NCI-H774 (cell line): ENCODE measurements at regions not wholly inside any gene's neighbourhood (a gene's known extent, or its start where the extent isn't known, plus 50 kb on each side); places are given as distances from the start of the nearest gene placed in this dataset.

ENCODE experiments used
- DNase-seq: peaks from one replicate; lab custom pipeline; 2025; lab: John Stamatoyannopoulos, UW

DNA sequence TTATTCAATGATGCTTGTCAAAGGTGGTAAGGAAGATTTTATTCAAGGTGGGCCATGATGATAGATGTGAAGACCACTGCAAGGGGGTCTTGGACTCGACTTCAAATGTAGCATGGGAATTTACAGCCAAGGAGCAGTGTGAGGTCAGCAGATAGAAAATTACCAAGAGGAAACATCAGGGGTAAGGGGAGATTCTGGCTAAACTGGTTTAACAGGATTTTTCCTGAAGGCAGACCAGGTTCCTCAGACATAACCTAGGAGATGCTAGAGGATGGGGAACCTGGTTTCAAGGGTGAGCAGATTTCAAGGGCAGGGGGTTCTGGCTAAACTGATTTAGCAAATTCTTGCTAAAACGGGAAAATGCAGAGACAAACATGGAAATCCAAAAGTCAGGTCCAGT lies 464.9 kb downstream of the TAFA4 start:
- DNase-seq = no peak

DNA sequence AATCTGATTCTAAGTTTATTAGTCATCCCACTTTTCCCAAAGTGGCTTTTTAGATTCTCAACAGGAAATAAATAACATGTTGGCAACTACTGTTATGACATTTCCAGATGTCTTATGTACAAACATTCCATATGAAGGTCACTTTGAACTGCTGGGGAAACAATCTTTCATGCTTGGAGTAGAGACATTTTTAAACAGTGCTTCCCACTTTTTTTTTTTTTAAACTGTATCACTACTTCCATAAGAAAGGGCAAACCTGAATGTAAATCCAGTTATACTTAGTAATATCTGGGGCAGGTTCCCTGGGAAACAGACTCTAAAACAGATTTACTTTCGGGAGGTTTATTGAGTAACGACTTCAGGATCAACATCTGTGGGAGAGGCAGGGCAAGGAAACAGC lies 473.8 kb downstream of the TAFA4 start:
- DNase-seq = no peak

DNA sequence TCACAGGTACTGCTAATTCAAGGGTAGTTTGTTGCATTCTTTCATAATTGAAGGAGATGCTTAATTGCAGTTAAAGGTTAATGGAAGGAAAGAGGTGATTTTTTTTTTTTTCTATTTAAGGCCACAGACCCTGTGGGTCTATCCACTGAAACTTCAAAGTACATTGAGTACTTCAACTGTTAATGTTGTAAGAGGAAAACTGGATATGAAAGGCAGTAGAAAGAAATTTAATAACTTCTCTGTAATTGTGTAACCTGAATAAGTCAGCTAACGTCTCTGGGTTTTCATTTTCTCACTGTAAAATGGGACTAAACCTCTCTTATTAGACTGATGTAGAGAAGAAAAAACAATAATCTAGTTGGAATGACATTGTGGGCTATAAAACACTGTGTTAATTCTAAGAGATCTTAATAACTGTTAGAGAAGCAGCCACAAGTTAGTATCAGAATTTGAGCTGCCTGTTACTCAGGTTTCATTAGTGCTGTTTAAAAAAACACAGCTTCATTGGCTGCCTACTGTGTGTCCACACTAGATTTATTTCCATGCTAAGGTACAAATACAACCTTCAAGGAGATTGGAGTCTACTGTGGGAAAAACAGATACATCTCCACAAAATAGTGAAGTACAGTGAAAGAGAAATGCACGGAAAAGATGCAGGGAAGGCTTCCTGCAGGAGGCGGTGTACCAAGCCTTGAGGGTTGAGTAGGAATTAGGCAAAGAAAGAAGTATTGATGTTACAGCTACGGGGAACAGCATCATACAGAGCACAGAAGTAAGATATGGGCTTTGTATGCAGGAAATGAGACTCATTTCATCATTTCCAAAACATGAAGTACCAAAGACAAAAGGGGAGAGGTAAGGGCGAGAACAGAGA lies 483.6 kb downstream of the TAFA4 start:
- DNase-seq = no peak

DNA sequence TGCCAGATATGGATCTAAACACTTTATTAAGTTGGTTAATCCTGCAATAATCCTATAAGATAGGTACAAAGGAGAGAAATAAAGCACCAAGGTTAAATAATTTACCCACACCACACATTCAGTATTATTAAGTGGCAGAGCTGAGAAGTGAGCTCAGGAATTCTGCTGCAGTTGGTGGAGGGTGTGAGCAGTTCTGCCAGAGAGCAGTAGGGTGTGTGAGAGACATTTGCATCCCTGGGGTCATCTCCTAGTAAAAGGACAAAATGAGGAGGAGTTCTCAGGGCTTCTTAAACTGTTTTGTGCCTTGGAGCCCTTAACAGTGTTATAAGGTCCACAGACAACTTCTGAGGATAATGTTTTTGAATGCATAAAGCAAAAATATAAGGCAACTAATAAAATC lies 484.5 kb downstream of the TAFA4 start:
- DNase-seq = no peak

DNA sequence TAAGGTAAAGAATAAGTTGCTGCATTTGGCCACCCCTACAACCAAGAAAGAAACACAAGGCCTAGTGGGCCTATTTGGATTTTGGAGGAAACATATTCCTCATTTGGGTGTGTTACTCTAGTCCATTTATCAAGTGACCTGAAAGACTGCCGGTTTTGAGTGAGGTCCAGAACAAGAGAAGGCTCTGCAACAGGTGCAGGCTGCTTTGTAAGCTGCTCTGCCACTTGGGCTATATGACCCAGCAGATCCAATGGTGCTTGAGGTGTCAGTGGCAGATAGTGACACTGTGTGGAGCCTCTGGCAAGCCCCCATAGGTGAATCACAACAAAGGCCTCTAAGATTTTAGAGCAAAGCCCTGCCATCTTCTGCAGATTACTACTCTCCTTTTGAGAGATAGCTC lies 491.3 kb downstream of the TAFA4 start:
- no peak for DNase-seq

DNA sequence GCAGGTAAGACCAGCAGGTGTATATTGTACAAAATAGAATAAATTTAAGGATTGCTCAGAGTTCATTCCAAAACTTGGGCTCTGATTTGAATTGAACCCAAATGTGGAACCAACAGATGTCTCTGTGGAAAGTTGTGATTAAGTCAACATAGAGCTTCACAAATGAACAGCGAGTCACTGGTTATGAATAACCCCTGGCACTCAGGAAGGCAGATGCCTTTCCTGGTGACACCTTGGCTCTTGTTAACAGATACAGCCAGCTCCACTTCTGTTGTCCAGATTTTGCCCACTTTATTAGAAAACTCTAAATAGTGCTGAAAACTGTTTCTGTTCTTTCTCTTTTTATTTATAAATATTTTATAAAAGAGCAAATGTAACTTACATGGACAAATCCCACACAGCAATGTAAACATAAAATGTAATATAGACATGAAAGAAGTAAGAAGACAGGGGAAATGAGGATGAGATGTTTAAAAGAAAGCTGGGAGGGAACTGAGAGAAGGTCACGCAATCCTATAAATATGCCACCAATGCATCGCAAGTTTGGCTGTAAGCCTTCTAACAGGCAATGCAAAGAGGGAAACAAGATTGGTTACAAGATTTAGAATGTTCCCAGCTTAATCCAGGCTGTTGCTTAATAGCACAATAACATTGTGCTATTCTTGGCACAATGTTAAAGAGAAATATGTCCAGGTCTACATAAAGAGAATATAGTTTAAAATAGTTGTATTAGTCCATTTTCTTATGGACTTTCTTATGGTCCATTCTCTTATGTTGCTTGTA lies 495.5 kb downstream of the TAFA4 start:
- DNase-seq = no peak

DNA sequence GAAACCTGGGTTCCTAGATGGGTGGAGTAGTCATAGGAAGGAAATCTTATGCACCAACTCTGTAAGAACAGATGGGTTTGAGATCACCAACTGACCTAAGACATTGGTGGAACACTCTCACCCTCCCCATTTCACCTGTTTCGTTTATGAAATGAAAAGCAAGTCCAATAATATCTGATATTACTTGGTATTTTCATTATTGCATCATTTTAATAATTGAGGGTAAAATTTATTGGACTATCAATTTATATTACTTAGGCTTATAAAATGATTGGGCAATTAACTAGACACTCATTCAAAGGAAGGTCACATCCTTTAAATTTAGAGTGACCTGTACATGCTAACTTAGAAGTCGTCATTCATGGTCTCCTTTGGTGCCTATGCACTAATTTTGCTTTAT lies 503.9 kb downstream of the TAFA4 start:
- DNase-seq = no peak

DNA sequence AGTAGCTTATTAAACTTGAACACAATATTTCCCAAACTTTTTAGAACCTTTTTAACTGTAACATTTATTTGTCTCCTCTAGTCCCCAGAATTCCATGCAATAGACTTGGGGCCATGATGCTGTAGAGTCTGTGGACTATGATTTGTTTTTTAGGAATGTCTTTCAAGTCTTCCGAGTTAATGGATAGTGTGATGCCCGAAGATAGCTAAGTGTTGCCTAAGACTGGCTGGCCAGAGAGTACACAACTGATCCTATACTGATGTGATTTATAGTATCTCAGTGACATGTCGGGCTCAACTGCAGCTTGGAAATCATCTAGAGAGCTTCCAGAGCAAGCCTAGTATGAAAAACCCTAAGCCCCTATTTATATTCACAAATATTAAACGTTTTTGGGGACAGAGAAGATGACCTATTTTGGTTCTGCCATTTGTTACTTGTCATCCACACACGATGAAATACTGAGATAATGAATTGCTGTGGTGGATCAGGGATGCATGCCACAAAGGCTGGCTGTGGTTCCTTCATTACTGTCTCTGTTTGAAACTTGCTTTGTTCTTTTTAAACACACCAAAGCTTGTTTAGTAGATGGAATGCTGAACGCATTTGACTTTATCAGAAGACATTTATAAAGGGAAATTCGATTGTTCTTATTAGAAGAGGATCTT lies 507.4 kb downstream of the TAFA4 start:
- no peak for DNase-seq

DNA sequence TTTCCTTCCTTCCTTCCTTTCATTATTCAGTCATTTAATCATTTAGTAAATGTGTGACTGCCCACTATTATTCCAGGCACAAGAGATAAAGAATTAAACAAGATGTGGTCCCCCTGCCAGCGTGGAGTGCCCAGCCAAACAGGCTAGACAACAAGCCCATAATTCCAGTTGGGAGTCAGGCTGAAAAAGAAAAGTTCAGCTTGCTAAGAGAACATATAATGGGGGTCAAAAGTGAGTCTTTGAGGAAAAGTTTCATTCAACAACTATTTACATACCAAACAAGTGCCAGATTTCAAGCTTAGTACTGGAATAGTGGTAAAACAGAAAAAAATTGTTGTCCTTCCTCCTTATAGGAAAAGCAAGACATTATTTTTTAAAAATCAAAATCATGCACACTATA lies 523.7 kb downstream of the TAFA4 start:
- no peak for DNase-seq

DNA sequence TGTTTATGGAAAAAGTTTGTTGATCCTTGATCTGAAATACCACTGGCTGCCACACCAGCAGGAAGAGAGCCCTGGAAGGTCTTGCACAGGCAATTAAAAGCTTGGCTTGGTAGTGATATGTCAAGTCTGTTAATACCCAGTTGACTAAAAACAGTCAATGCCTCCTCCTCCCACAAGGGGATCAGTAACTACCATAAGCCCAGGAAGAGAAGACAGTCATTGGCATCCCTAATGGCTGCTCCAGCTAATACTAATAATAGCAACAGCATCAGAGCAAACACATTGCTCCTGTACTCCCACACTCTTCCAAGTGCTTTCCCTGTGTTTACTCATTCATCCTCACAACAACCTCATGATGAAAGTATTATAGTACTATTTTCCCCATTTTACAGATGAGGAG lies 528.6 kb downstream of the TAFA4 start:
- DNase-seq = no peak

DNA sequence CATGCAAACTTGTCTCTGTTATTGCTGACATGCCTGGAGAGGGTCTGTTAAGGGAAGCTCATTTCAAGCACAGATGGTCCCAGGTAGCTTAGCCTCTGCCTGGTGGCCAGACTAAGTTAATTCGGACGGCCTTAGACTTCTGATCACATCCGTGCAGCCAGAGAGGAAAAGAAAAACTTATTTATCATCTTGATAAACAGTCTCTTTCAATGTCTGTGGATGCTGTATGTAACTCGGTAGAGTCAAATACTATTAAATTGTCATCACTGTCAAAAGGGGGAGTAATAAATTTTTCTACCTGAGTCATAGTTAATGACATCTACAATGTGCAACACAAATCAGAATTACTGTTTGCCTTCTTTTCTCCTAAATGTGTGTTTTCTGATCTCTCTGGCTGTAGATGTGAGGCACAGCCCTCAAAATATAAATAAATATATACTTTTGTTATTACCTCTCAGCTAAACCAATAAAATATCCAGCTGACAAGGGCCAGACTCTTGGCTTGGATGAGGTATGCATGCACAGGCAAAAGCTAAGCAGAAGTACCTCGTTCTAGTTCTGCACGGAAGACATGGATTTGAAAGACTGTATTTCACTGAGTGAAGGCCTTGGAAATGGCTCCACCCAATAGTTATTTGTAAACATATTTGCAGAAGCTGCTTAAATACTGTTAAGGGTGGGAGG lies 530.0 kb downstream of the TAFA4 start:
- DNase-seq = no peak

DNA sequence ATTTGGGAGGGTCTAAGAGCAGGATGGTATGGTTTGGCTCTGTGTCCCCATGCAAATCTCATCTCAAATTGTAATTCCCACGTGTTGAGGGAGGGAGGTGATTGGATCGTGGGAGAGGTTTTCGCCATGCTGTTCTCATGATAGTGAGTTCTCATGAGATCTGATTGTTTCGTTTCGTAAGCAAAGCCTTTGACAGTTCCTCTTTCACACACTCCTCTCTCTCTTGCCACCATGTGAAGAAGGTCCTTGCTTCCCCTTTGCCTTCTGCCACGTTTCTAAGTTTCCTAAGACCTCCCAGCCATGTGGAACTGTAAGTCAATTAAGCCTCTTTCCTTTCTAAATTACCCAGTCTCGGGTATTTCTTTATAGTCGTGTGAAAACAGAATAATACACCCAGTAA lies 553.7 kb downstream of the TAFA4 start:
- no peak for DNase-seq

DNA sequence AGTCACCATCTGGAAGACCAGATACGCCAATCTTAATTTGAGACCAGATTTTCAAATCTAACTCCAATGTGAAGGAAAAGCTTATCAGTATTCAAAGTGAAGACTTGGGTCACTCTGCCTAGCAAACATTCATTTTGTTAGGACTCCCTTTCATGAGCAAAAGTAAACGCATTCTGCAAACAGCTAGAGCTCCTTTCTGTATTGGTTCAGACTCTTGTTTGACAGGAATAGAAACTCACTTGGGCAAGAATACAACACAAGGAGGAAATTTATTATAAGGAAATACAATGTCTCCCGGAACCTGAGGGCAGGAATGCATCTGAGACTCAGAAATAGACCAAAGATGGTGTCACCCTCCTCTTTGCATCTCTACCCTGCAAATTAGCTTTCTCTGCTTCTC lies 558.6 kb downstream of the TAFA4 start:
- no peak for DNase-seq

DNA sequence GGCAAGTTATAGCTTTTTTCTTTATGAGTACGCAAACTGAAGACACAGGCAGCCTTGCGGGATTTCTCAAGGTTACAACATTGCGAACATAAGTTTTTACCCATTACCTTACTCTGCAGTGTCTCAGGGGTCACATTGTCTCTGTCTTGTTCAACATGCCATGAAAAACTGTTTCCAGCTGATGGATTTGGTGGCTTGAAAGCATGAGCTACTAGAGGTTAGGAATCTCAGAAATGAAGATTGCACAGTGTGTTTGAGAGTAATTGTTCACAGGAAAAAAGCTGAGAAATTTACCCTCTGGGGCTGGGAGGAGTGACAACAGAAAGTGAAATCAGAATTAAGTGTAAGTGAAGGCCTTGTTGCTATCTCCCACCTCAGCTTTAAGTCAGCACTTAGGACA lies 568.6 kb downstream of the TAFA4 start:
- no peak for DNase-seq

DNA sequence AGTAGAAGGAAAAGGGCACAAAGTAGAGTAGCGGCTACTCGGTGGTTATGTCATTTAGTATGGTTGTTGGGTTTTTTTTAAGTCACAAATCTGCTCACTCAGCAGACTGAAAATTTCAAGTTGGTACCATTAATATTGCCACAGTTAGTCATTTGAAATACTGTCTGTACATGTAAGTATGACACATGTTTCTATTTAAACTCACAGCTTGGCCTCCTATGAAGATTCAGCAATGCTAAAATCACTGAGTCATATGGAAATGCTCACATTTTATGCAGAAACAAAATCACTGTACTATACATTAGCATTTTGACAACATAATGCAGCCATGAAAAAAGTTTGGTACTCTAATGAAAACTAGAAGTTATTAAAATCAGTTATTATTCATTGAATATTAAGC lies 571.9 kb downstream of the TAFA4 start:
- no peak for DNase-seq

DNA sequence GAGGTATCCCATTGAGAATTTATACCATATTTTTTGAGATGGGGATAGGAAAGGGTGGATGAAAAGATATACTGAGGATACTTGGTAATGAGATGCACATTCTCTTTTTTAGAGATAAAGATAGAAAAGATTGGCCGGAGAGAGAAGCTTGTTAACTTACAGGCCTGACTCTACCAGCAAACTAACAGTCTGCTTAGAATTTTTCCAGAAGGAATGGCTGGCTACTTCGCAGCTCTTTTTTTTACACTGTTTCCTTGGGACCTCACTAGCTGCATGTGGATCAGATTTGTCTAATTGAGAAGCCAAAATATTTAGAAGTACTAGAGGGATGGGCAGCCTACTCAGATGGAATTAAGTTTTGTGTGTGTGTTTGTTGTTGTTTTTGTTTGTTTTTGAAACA lies 586.6 kb downstream of the TAFA4 start:
- DNase-seq = no peak

DNA sequence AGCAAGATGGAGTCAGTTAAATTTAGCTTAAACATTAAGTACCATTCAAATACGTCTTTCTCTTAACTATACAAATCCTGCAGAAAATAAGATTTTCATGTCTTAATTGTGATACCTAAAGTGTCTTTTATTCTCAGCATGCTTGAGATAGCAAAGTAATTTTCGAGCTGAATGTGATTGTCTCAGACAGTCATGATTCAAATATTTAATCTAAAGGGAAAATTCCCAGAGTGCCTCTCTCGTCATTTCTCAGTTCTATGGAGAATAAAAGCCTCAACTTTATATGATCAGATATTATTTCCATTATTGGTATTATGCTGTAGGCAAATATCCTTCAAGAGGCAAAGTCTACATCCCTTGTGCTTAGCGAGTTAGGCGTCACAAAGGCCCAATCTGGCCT lies 589.9 kb downstream of the TAFA4 start:
- DNase-seq = no peak

DNA sequence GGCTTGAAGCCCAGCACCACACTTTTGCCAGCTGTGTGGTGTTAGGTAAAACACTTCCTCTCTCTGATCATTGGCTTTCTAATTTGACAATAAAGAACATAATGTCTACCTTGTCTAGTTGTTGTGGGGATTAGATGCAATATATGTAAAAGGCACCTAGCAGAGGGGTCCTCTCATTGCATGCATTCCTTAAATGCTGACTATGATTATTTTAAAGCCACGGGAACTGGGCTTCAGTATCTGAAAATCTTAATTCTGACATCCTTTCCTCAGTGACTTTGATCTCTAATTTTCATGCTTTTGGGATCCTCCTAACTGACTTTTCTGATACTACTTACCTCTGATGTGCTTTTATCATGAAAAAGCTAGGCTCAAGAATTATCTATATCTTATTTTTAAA lies 596.3 kb downstream of the TAFA4 start:
- DNase-seq = no peak

DNA sequence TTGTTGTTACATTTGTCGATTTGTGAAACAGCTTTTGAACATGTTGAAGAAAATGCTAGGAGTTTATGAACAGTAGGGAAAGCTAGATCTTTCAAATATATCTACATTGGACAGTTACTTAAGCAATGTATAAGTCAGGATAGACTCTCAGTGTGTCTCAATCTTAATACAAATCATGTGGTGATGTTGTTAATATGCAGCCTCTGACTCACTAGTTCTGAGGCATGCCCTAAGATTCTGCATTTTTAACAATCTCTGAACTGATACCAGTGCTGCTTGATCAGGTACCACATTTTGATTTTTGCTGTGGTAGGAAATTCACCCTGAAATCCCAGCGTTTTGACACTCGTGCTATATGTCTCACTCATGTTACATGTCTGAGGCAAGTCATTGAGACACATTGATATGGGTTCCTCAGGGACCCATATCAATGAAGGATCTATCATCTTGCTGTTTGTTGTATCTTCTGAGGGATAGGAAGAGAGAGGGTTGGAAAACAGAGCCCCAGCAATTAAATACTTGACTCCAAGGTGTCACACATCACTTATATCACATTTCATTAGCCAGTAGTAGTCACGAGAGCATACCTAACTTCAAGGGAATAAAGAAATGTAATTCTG lies 597.9 kb downstream of the TAFA4 start:
- no peak for DNase-seq

DNA sequence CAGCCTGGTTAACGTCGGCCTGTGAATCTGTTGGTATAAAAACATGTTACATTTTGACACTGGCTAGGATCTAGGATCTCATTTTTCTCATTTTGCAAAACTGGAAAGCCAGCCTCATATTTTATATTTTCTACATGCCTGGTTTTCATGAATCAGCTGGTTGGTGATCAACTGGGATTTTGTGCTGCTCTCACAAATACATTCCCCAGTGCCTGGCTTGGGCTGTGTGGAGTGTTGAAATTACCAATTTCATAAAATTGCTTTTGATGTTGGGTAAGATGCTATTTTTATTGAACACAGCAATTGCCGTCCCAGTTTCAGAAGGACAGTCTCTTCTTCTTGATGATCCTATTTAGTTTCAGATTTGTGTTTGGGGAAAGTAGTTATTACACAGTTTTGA lies 604.3 kb downstream of the TAFA4 start:
- no peak for DNase-seq

DNA sequence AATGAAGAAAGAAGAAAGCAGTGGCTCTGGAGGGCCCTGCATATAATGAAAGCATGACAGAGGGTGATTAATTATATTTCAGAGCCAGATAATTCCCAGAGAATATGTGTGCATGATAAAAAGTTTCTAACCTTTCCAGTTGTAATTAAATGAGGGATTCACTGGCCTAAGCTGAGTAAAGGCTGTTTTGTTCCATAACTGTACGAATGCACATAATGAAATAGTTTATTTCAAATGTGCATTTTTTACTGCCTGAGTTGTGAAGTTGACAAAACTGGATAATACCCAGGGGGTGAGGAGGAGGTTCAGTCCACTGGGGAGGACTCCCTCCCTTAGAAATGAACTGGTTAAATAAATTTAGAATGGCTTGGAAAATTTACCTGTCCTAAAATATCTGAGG lies 616.4 kb downstream of the TAFA4 start:
- DNase-seq = no peak

DNA sequence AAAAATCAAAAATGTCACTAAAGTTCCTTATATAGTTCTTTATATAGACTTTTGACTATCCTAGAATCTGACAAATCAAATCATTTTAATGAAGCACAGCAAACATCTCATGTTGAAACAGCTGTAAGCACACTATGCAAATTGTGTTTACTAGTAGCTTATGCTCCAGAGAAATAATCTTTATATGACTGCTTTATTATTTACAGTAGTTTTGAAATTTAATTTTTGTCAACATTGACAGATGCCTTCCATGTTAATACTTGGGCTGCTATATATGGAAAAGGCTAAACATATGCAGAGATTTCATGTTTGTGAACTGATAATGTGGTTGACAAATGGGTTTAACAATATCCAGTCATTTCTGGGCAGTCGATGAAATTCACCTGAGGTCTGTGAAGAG lies 616.8 kb downstream of the TAFA4 start:
- DNase-seq = no peak
